HUES48 (cell line): ENCODE measurements at regions not wholly inside any gene's neighbourhood (a gene's known extent, or its start where the extent isn't known, plus 50 kb on each side); places are given as distances from the start of the nearest gene placed in this dataset.

Experiments used
- H3K27ac ChIP-seq: one replicate; pipeline ENCODE4 v1.7.0; 2013; ENCODE audit warnings: low read depth, low read length, inconsistent platforms
- H3K27me3 ChIP-seq: 2 replicates; pipeline ENCODE4 v1.6.1; 2013; ENCODE audit warnings: mild to moderate bottlenecking, low read length; ENCODE audit not compliant: control insufficient read depth, insufficient read depth
- H3K36me3 ChIP-seq: 2 replicates; pipeline ENCODE4 v1.6.1; 2013; ENCODE audit warnings: low read length; ENCODE audit not compliant: control insufficient read depth, insufficient read depth
- H3K4me1 ChIP-seq: 2 replicates; pipeline ENCODE4 v1.6.1; 2013; ENCODE audit warnings: mild to moderate bottlenecking, low read length; ENCODE audit not compliant: control insufficient read depth, insufficient read depth
- H3K4me3 ChIP-seq: 2 replicates; pipeline ENCODE4 v1.5.1; 2013; ENCODE audit warnings: mild to moderate bottlenecking, low read depth, low read length
- H3K9ac ChIP-seq: 2 replicates; pipeline ENCODE4 v1.6.1; 2013; ENCODE audit warnings: mild to moderate bottlenecking, low read depth, low read length, moderate library complexity
- H3K9me3 ChIP-seq: 2 replicates; pipeline ENCODE4 v1.6.1; 2013; ENCODE audit warnings: low read length; ENCODE audit not compliant: control insufficient read depth, insufficient read depth

DNA sequence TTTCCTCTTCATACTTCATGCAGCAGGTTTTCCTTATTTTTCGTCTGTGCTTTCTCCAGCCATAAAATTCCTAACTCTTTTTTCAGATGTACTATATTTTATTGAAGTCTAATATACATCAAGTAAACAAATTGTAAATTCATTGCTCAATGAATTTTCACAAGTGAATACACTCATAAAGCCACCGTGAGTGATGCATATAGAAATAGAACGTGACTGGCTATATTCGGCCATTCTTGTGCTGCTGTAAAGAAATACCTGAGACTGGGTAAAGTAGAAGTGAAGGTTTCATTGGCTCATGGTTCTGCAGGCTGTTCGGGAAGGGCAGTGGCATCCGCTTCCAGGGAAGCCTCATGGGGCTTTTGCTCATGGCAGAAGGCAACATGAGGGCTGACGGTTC is 868.4 kb upstream of the EEF2KMT start:
- H3K9me3 ChIP-seq: no peaks in the 10 kb centered on the region
- H3K27me3 ChIP-seq: no peaks in the 10 kb centered on the region
- H3K4me1 ChIP-seq: peaks cover 5% of the 10 kb centered on the region; the same call in 1 of the 2 replicates
- H3K9ac ChIP-seq: no peak overlapping the region
- no peaks in the 10 kb centered on the region for H3K36me3 ChIP-seq
- no peak overlapping the region for H3K4me3 ChIP-seq
- no peak overlapping the region for H3K27ac ChIP-seq

DNA sequence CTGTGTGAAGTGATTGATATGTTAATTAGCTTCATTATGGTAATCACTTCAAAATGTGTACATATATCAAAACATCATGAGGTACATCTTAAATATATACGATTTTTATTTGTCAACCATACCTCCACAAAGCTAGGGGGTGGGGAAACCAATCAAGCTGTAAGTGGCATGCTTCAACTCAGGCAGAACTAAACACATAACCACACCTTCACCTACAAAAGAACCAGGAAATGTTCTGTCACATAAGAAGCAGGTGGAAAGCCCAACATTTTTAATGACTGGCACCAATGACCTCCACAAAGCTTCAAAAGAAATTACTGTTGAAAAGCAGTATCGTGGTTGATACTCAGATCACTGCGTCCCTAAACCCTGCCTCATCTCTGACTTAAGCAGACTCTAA is 867.7 kb upstream of the EEF2KMT start:
- Histone ChIP-seq H3K27me3 (no peaks in the 10 kb centered on the region), H3K9ac (no peak overlapping the region), H3K4me1 (peaks cover 5% of the 10 kb centered on the region; the same call in 1 of the 2 replicates), H3K27ac (no peak overlapping the region), H3K36me3 (no peaks in the 10 kb centered on the region), H3K9me3 (no peaks in the 10 kb centered on the region), H3K4me3 (no peak overlapping the region)

DNA sequence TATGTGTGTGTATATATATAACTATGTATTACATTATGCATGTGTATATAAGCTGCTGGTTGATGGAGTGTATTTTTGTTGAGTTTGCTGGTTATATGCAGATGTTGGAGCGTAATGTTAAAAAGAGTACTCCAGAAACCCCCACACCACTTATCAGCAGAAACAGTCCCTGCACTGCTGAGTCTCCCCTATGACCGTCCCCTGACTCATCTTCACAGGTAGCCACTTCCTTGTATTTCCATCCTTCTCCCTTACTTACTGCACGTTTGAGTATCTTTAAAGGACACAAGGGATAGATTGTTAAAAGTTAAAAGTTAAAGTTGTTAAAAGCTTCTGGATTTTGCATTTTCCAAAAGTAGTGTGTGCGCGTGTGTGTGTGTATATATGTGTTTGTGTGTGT is 853.9 kb upstream of the EEF2KMT start:
- no peaks in the 10 kb centered on the region for H3K27me3 ChIP-seq
- no peaks in the 10 kb centered on the region for H3K36me3 ChIP-seq
- no peaks in the 10 kb centered on the region for H3K4me1 ChIP-seq
- no peak overlapping the region for H3K9ac ChIP-seq
- no peak overlapping the region for H3K27ac ChIP-seq
- no peaks in the 10 kb centered on the region for H3K9me3 ChIP-seq
- no peak overlapping the region for H3K4me3 ChIP-seq

DNA sequence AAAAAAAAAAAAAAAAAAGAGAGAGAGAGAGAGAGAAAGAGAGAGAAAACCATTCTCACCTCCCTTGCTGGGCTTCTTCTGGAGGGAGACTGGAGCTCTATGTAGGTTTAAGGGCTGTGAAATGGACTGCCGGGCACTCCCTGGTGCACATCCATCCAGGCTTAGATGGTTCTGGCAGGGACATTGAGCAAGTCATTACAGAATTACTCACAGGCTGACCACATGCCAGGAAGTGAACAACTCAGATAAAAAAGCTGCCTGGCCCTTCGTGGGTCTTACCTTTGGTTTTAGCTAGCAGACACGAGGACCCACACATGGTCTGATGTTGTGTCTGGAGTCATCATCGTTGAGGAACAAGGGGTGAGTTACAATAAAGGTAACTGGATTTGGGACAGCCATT is 847.4 kb upstream of the EEF2KMT start:
- no peaks in the 10 kb centered on the region for H3K9me3 ChIP-seq
- no peaks in the 10 kb centered on the region for H3K27me3 ChIP-seq
- H3K9ac ChIP-seq: no peak overlapping the region
- no peak overlapping the region for H3K4me3 ChIP-seq
- no peaks in the 10 kb centered on the region for H3K4me1 ChIP-seq
- H3K27ac ChIP-seq: no peak overlapping the region
- no peaks in the 10 kb centered on the region for H3K36me3 ChIP-seq

DNA sequence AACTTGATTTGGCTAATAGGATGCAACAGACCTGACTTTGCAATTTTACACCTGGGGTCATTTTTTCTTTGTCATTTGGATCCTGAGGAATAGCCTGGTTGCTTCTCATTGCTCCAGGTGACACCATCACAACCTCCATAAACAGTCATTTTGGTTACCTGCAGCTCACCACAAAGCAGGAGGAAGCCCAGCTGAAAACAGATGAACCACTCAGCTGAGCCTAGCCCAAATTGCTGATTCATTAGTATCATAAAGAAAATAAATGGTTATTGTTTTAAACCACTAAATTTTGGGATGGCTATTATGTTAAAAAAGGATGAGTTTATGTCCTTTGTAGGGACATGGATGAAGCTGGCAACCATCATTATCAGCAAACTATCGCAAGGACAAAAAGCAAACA is 841.0 kb upstream of the EEF2KMT start:
- no peaks in the 10 kb centered on the region; the same call in 1 of the 2 replicates for H3K27me3 ChIP-seq
- H3K36me3 ChIP-seq: no peaks in the 10 kb centered on the region
- H3K4me1 ChIP-seq: peaks cover 1% of the 10 kb centered on the region; the same call in 1 of the 2 replicates
- no peak overlapping the region for H3K9ac ChIP-seq
- H3K4me3 ChIP-seq: no peak overlapping the region
- H3K9me3 ChIP-seq: peaks cover 7% of the 10 kb centered on the region; the same call in 1 of the 2 replicates
- no peak overlapping the region for H3K27ac ChIP-seq

DNA sequence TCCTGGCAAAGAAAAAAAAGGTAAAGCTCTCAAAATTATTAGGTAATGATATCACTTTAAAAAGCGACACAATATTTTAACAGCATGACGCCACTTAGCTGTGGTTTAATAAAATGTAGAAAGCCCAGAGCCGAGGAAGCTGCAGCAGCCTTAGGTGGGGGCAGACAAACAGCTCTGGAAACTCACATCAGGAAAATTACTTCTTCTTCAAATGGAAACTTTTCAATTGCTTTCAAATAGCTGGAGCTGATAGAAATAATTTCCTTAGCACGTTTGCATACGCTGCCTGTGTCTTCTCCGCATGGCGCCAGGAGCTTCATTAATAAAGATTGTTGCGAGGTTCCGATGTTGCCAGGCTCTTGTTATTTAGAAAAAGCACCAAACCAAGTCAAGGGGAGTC is 835.3 kb upstream of the EEF2KMT start:
- Histone ChIP-seq H3K4me1 (peaks cover 30% of the 10 kb centered on the region), H3K4me3 (no peak overlapping the region), H3K36me3 (no peaks in the 10 kb centered on the region), H3K27me3 (peaks cover 24% of the 10 kb centered on the region), H3K27ac (no peak overlapping the region), H3K9me3 (peaks cover 7% of the 10 kb centered on the region; the same call in 1 of the 2 replicates), H3K9ac (no peak overlapping the region)

DNA sequence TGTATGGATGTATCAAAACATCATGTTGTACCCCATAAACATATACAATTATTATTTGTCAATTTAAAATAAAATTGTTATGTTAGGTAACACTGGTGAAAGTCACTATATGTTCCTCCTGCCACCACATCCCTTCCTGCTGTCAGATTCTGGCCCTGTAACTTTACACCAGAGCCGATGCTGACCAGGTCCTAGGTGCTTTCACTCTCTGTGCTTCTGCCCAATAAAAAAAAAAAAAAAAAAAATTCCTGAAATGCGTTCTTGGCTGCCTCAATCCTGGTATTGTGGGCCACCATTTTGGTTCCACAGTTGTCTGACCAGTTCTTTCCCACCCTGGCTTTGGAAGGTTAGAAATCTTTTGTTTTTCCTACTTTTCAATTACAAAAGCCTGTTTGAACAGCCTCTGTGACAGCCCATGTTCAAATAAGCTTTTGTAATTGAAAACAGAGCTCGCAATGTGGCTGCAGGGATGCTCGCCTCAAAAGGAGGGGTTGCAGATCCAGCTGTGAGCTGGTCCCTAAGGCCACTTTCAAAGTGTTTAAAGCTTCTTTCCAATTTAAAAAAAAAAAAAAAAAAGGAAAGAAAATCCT is 831.0 kb upstream of the EEF2KMT start:
- H3K9ac ChIP-seq: no peak overlapping the region
- H3K27ac ChIP-seq: peak overlapping the region; percentile 57
- H3K4me1 ChIP-seq: peaks cover 55% of the 10 kb centered on the region
- no peaks in the 10 kb centered on the region for H3K9me3 ChIP-seq
- peak overlapping the region; percentile 33 for H3K4me3 ChIP-seq
- peaks cover 47% of the 10 kb centered on the region for H3K27me3 ChIP-seq
- H3K36me3 ChIP-seq: no peaks in the 10 kb centered on the region

DNA sequence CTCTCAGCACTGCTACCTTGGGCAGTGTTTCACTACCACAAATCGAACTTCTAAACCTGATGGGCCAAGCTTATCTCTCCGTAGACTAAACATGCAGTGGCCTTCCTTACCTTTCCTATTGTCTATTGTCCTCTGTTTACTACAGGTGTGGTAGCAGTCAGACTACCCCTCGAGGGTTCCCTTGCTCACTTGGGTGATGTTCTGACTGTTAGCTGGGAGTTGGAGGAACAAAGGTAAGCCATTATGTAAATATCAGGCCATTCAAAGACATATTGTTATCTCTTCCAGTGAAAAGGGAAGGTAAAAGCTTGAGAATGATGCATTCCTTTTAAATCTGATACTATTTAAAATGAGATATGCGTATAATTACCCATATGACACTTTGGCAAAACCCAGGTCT is 828.3 kb upstream of the EEF2KMT start:
- Histone ChIP-seq H3K4me1 (peaks cover 41% of the 10 kb centered on the region), H3K27ac (peak overlapping the region; percentile 33), H3K4me3 (no peak overlapping the region), H3K9ac (no peak overlapping the region), H3K9me3 (no peaks in the 10 kb centered on the region), H3K27me3 (peaks cover 34% of the 10 kb centered on the region), H3K36me3 (no peaks in the 10 kb centered on the region)

DNA sequence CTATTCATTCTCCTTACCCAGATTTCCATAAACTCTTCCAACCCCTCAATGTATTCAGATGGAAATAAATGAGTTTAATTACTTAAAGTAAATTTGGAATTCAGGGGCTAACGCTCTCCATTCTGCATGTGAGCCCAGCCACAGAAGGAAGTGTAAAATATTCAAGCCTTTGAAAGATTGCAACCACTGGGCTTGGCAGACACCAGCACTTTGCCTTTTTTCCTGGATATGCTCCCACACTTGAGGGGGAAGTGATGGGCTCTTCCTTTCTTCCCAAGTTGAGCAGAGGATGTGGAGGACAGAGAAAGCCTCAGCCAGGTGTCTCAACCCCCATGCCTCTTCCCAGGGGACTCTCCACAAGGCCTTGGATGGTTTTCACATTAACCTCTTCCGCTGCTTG is 825.1 kb upstream of the EEF2KMT start:
- Histone ChIP-seq H3K9me3 (no peaks in the 10 kb centered on the region), H3K4me1 (peaks cover 38% of the 10 kb centered on the region), H3K4me3 (no peak overlapping the region), H3K27me3 (peaks cover 22% of the 10 kb centered on the region), H3K27ac (no peak overlapping the region), H3K36me3 (no peaks in the 10 kb centered on the region), H3K9ac (no peak overlapping the region)

DNA sequence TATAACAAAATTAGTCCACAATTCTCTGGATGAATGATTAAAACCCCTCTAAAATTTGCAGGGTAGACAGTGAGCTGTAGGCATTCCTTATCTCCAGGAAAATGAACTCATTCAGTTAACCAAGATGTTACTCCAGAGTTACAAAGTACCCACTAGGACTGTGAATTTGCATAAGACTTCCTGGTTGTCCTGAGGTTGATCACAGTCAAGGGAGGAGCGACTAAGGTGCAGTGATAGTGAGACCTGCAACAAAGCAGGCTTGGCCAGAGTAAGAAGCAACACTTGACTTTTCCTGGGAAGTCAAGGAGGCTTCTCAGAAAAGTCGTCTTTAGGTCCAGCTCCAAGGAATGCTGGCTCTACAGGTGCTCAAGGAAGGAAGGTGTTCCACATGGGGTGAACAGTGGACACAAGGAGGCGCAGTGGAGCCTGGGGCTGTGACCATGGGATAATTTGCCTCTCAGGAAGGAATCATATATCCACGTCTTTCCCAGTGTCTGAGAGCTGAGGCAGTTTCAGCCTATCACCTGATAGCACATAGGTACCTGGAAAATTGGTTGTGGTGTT is 821.1 kb upstream of the EEF2KMT start:
- Histone ChIP-seq H3K4me3 (no peak overlapping the region), H3K4me1 (peaks cover 32% of the 10 kb centered on the region), H3K9me3 (no peaks in the 10 kb centered on the region), H3K27ac (no peak overlapping the region), H3K36me3 (no peaks in the 10 kb centered on the region), H3K27me3 (no peaks in the 10 kb centered on the region), H3K9ac (no peak overlapping the region)

DNA sequence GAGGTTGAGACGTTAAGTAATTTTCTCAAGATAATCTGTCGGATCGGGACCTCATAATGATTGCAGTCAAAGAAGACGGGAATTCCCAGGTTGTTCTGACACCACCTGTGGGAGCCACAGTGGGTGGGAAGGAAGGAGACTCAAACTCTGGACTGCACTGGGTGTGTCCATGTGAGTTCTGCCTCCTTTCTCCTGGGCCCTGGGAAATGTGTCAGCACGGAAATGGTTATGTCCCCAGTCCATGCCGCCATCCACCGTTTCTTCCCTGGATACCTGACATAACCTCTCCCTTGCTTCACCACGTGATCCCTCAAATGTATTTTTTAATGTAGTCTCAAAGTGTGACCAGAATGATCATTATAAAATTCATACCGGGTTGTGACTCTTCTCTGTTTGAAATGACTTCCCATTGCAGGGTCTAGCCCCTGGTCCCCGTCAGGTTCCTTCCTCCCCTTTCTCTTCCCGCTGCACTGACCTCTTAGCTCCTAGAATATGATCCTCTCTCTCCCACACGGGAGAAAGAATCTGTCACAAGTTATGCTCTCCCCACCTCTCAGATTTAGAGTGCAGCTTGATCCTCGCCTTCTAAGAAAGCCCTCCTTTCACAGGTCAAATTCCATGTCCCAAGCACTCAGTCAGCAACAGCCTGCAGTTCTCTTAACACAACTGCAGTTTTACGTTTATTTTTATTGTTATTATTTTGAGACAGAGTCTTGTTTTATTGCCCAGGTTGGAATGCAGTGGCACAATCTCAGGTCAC is 820.0 kb upstream of the EEF2KMT start:
- no peaks in the 10 kb centered on the region for H3K27me3 ChIP-seq
- H3K36me3 ChIP-seq: no peaks in the 10 kb centered on the region
- H3K4me3 ChIP-seq: no peak overlapping the region
- H3K9ac ChIP-seq: no peak overlapping the region
- peaks cover 32% of the 10 kb centered on the region for H3K4me1 ChIP-seq
- peak overlapping the region; percentile 34 for H3K27ac ChIP-seq
- no peaks in the 10 kb centered on the region for H3K9me3 ChIP-seq
